SU-DHL-6 (cell line): ENCODE measurements at regions not wholly inside any gene's neighbourhood (a gene's known extent, or its start where the extent isn't known, plus 50 kb on each side); places are given as distances from the start of the nearest gene placed in this dataset.

Experiments
- CTCF ChIP-seq: fragments of 200-600 bp; sonication (generic); IDR thresholded peaks from one replicate; pipeline ENCODE4 v1.5.1; 2017; ENCODE audit warnings: antibody characterized with exemption, mild to moderate bottlenecking, low read length, moderate library complexity; ENCODE audit not compliant: insufficient read depth, poor library complexity, severe bottlenecking
- EZH2phosphoT487 ChIP-seq: fragments of 200-600 bp; sonication (generic), shearing (Covaris generic); conservative IDR thresholded peaks from 2 replicates; pipeline ENCODE4 v1.6.1; 2018; ENCODE audit warnings: mild to moderate bottlenecking, antibody characterized with exemption, low read length, moderate library complexity, mixed read lengths

GRCh38 chr2:49355611-49356010 is 201.3 kb upstream of the FSHR start:
- TF ChIP-seq CTCF (no peak), EZH2phosphoT487 (no peak)
